H9 (cell line): ENCODE measurements at regions not wholly inside any gene's neighbourhood (a gene's known extent, or its start where the extent isn't known, plus 50 kb on each side); places are given as distances from the start of the nearest gene placed in this dataset.
A peak's percentile ranks its signal among the peaks of the same experiment; 100 is the strongest.

Experiments
- DNase-seq: peaks from one replicate; pipeline ENCODE4 v3.0.0-alpha.2; 2017
- H2AFZ ChIP-seq: one replicate; pipeline ENCODE4 v1.6.1; 2013; ENCODE audit warnings: mild to moderate bottlenecking, low read length, control low read depth, moderate library complexity
- H2AK5ac ChIP-seq: 2 replicates; pipeline ENCODE4 v1.6.1; 2013; ENCODE audit warnings: low read length, control low read depth, mixed read lengths; ENCODE audit not compliant: insufficient read length
- H2BK120ac ChIP-seq: one replicate; pipeline ENCODE4 v1.6.1; 2013; ENCODE audit warnings: low read depth, mild to moderate bottlenecking, low read length, control low read depth, inconsistent platforms; ENCODE audit not compliant: poor library complexity, severe bottlenecking
- H2BK12ac ChIP-seq: 2 replicates; pipeline ENCODE4 v1.6.1; 2013; ENCODE audit warnings: low read length, control low read depth, mixed read lengths, low read depth; ENCODE audit not compliant: insufficient read length
- H2BK15ac ChIP-seq: 2 replicates; pipeline ENCODE4 v1.6.1; 2013; ENCODE audit warnings: low read depth, low read length, control low read depth
- H2BK20ac ChIP-seq: one replicate; pipeline ENCODE4 v1.6.1; 2013; ENCODE audit warnings: low read depth, mild to moderate bottlenecking, low read length, control low read depth, inconsistent platforms; ENCODE audit not compliant: poor library complexity, severe bottlenecking
- H2BK5ac ChIP-seq: 2 replicates; pipeline ENCODE4 v1.6.1; 2013; ENCODE audit warnings: low read length, control low read depth, mixed read lengths; ENCODE audit not compliant: insufficient read length
- H3K14ac ChIP-seq: 2 replicates; pipeline ENCODE4 v1.6.1; 2013; ENCODE audit warnings: low read length, control low read depth; ENCODE audit not compliant: insufficient read depth
- H3K18ac ChIP-seq: 2 replicates; pipeline ENCODE4 v1.6.1; 2013; ENCODE audit warnings: low read depth, mild to moderate bottlenecking, mixed read lengths, low read length, control low read depth; ENCODE audit not compliant: insufficient read length
- H3K23ac ChIP-seq: 2 replicates; pipeline ENCODE4 v1.6.1; 2013; ENCODE audit warnings: low read length, control low read depth, mixed read lengths, low read depth; ENCODE audit not compliant: insufficient read length
- H3K23me2 ChIP-seq: 2 replicates; pipeline ENCODE4 v1.6.1; 2013; ENCODE audit warnings: low read depth, mild to moderate bottlenecking, mixed read lengths, low read length, control low read depth; ENCODE audit not compliant: insufficient read length, poor library complexity, severe bottlenecking
- H3K27ac ChIP-seq: 2 replicates; pipeline ENCODE4 v1.5.1; 2013; ENCODE audit warnings: low read length, control low read depth, mixed read lengths, low read depth; ENCODE audit not compliant: insufficient read length
- H3K27me3 ChIP-seq: 2 replicates; pipeline ENCODE4 v1.6.1; 2013; ENCODE audit warnings: low read length, control low read depth, inconsistent platforms; ENCODE audit not compliant: insufficient read depth
- H3K4ac ChIP-seq: 2 replicates; pipeline ENCODE4 v1.6.1; 2013; ENCODE audit warnings: low read depth, mild to moderate bottlenecking, control low read depth, inconsistent platforms, low read length, moderate library complexity
- H3K4me1 ChIP-seq: 2 replicates; pipeline ENCODE4 v1.6.1; 2013; ENCODE audit warnings: low read length, control low read depth, inconsistent platforms; ENCODE audit not compliant: insufficient read depth
- H3K4me2 ChIP-seq: 2 replicates; pipeline ENCODE4 v1.6.1; 2013; ENCODE audit warnings: low read length, control low read depth, mixed read lengths; ENCODE audit not compliant: insufficient read length, insufficient read depth
- H3K56ac ChIP-seq: 2 replicates; pipeline ENCODE4 v1.6.1; 2013; ENCODE audit warnings: low read depth, mild to moderate bottlenecking, mixed read lengths, low read length, control low read depth; ENCODE audit not compliant: insufficient read length
- H3K79me1 ChIP-seq: 2 replicates; pipeline ENCODE4 v1.6.1; 2013; ENCODE audit warnings: low read depth, mild to moderate bottlenecking, moderate library complexity, low read length, control low read depth, inconsistent platforms; ENCODE audit not compliant: insufficient read depth, poor library complexity, severe bottlenecking
- H3K79me2 ChIP-seq: 2 replicates; pipeline ENCODE4 v1.6.1; 2013; ENCODE audit warnings: low read length, control low read depth, inconsistent platforms; ENCODE audit not compliant: insufficient read depth
- H3K9ac ChIP-seq: 2 replicates; pipeline ENCODE4 v1.6.1; 2013; ENCODE audit warnings: low read length, control low read depth, mixed read lengths; ENCODE audit not compliant: insufficient read length; ENCODE audit errors: extremely low read depth
- H3K9me3 ChIP-seq: one replicate; pipeline ENCODE4 v1.6.1; 2013; ENCODE audit warnings: low read depth, low read length, inconsistent platforms; ENCODE audit not compliant: control insufficient read depth
- H3T11ph ChIP-seq: one replicate; pipeline ENCODE4 v1.6.1; 2013; ENCODE audit warnings: mild to moderate bottlenecking, low read length, control low read depth, inconsistent platforms
- H4K20me1 ChIP-seq: one replicate; pipeline ENCODE4 v1.6.1; 2013; ENCODE audit not compliant: control insufficient read depth, insufficient read length, insufficient read depth
- H4K5ac ChIP-seq: 2 replicates; pipeline ENCODE4 v1.6.1; 2013; ENCODE audit warnings: low read depth, mild to moderate bottlenecking, mixed read lengths, low read length, control low read depth; ENCODE audit not compliant: insufficient read length
- H4K8ac ChIP-seq: replicated peaks from 2 replicates; pipeline ENCODE4 v1.6.1; 2013; ENCODE audit warnings: low read length, control low read depth, mixed read lengths, low read depth; ENCODE audit not compliant: insufficient read length
- H4K91ac ChIP-seq: 2 replicates; pipeline ENCODE4 v1.6.1; 2013; ENCODE audit warnings: low read depth, mild to moderate bottlenecking, moderate library complexity, mixed read lengths, low read length, control low read depth; ENCODE audit not compliant: insufficient read length
- H3K27ac Mint-ChIP-seq, 3 experiments: 2 replicates in 2 of 3; 3 replicates in 1 of 3; pipeline ENCODE4 v1.8.0; 2020 to 2021; ENCODE audit warnings: mixed read lengths in 3 of 3, mild to moderate bottlenecking in 1 of 3, moderate library complexity in 1 of 3
- H3K27me3 Mint-ChIP-seq: 2 replicates; pipeline ENCODE4 v1.8.0; 2021; ENCODE audit warnings: low read depth, mild to moderate bottlenecking, moderate library complexity, mixed read lengths
- H3K36me3 Mint-ChIP-seq, 3 experiments: 2 replicates in 2 of 3; 3 replicates in 1 of 3; pipeline ENCODE4 v1.8.0; 2020 to 2021; ENCODE audit warnings: low read depth in 3 of 3, mixed read lengths in 3 of 3; ENCODE audit not compliant: insufficient read depth in 1 of 3
- H3K4me1 Mint-ChIP-seq, 2 experiments: 2 replicates each; pipeline ENCODE4 v1.8.0; 2020; ENCODE audit warnings: mixed read lengths in 2 of 2
- H3K4me3 Mint-ChIP-seq, 2 experiments: 2 replicates in 1 of 2; 3 replicates in 1 of 2; pipeline ENCODE4 v1.8.0; 2020 to 2021; ENCODE audit warnings: mild to moderate bottlenecking in 2 of 2, mixed read lengths in 2 of 2, moderate library complexity in 1 of 2
- H3K9me3 Mint-ChIP-seq, 2 experiments: 2 replicates in 1 of 2; 3 replicates in 1 of 2; pipeline ENCODE4 v1.8.0; 2020; ENCODE audit warnings: mild to moderate bottlenecking in 2 of 2, mixed read lengths in 2 of 2, moderate library complexity in 1 of 2
- WGBS: extraction: QIAGEN DNeasy Blood & Tissue Kit; methylation state at CpG from one replicate; pipeline ENCODE4 v1.1.7; 2013; ENCODE audit warnings: missing lambda C conversion rate, low lambda C conversion rate, mixed read lengths; ENCODE audit not compliant: insufficient read length; ENCODE audit errors: extremely low coverage; 5-methylcytosine and 5-hydroxymethylcytosine counted together
- TF ChIP-seq, protein P1 (sequence below): fragments of 200-600 bp; sonication (generic); conservative IDR thresholded peaks from 3 replicates; pipeline ENCODE4 v1.8.0; 2021; ENCODE audit warnings: antibody characterized with exemption, mild to moderate bottlenecking

DNA sequence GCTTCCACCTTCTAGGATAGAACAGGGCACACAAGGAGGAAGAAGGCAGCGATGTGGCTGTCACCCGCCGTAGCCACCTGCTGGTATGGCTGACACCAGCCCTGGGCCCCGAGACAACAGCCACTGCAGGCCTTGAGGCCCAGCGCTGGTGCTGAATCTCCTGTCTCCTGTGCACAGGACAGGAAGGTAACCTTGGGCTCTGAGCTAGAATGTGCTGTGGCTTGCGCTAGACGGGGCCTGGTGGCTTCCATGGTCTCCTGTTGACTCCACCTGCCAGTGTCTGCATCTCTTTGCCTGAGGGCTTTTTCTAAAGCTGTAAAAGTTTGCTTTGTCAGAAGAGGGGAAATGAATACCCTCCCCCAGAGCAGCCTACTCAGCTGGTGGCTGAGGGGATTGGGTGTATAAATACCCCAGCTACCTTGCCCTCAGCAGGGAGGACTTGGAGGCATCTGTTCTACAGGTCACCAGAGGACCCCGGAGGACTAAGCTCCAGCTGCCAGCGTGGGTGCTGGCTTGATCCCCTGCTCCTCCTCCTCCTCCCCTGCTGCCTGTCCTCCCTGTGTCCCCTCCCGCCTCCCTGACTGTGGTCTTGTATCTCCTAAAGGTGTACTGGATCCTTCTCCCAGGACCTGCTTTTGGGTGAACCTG lies 76.1 kb upstream of the SDK2 start:
- Mint-ChIP-seq H3K4me3 (no peak overlapping the region), H3K27ac (no peak overlapping the region; a peak in 1 of 7 replicates), H3K9me3 (no peaks in the 10 kb centered on the region), H3K4me1 (peaks cover 17 to 20% of the 10 kb centered on the region in 2 experiments), H3K36me3 (no peaks in the 10 kb centered on the region), H3K27me3 (peaks cover 18% of the 10 kb centered on the region)
- Histone ChIP-seq H3K56ac (no peak overlapping the region), H4K20me1 (no peaks in the 10 kb centered on the region), H3K27ac (no peak overlapping the region), H3K27me3 (no peaks in the 10 kb centered on the region), H2BK120ac (no peak overlapping the region), H3T11ph (no peak overlapping the region), H2BK20ac (no peak overlapping the region), H3K79me2 (no peaks in the 10 kb centered on the region), H3K9ac (no peak overlapping the region), H2BK12ac (no peak overlapping the region), H2AFZ (no peak overlapping the region), H3K4me1 (no peaks in the 10 kb centered on the region; the same call in 1 of the 2 replicates), H3K4me2 (no peak overlapping the region), H3K9me3 (no peaks in the 10 kb centered on the region), H4K91ac (no peak overlapping the region), H3K18ac (no peak overlapping the region), H3K4ac (no peak overlapping the region), H4K8ac (no peak overlapping the region), H3K23me2 (no peaks in the 10 kb centered on the region), H3K23ac (no peak overlapping the region), H2BK15ac (no peak overlapping the region), H3K79me1 (no peaks in the 10 kb centered on the region), H2AK5ac (no peak overlapping the region), H2BK5ac (no peak overlapping the region), H3K14ac (no peak overlapping the region; the same call in 1 of the 2 replicates), H4K5ac (no peak overlapping the region)
- TF ChIP-seq, protein P1, sequence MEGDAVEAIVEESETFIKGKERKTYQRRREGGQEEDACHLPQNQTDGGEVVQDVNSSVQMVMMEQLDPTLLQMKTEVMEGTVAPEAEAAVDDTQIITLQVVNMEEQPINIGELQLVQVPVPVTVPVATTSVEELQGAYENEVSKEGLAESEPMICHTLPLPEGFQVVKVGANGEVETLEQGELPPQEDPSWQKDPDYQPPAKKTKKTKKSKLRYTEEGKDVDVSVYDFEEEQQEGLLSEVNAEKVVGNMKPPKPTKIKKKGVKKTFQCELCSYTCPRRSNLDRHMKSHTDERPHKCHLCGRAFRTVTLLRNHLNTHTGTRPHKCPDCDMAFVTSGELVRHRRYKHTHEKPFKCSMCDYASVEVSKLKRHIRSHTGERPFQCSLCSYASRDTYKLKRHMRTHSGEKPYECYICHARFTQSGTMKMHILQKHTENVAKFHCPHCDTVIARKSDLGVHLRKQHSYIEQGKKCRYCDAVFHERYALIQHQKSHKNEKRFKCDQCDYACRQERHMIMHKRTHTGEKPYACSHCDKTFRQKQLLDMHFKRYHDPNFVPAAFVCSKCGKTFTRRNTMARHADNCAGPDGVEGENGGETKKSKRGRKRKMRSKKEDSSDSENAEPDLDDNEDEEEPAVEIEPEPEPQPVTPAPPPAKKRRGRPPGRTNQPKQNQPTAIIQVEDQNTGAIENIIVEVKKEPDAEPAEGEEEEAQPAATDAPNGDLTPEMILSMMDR = 0 out of 3 replicates have a peak, but pooled peaks have one; percentile 20
- WGBS = no CpG with 5 or more reads among the region's 10 CpGs
- no peak for DNase-seq
